SH-SY5Y (cell line): ENCODE measurements at regions not wholly inside any gene's neighbourhood (a gene's known extent, or its start where the extent isn't known, plus 50 kb on each side); places are given as distances from the start of the nearest gene placed in this dataset.

Experiments
- GATA2 ChIP-seq: IDR thresholded peaks from 2 replicates; pipeline ENCODE4 v1.6.1; 2011; ENCODE audit warnings: mild to moderate bottlenecking, low read depth, low read length
- GATA3 ChIP-seq: IDR thresholded peaks from 2 replicates; pipeline ENCODE4 v1.6.1; 2011; ENCODE audit warnings: low read depth, mild to moderate bottlenecking, low read length, moderate library complexity

GRCh38 chr7:118735441-118735840 lies 510.9 kb downstream of the ANKRD7 start:
- no peak for TF ChIP-seq GATA2
- no peak for TF ChIP-seq GATA3
